HEK293T (cell line): ENCODE measurements at regions not wholly inside any gene's neighbourhood (a gene's known extent, or its start where the extent isn't known, plus 50 kb on each side); places are given as distances from the start of the nearest gene placed in this dataset.
A peak's percentile ranks its signal among the peaks of the same experiment; 100 is the strongest.
"Not testable (repeated sequence)": the region's sequence is repeated elsewhere in the genome, so short reads cannot be mapped to it uniquely, and the experiment has no call there.

Experiments
- CTCF ChIA-PET: fragments of 350-600 bp; formaldehyde crosslinking; extraction: SDS; loops from one replicate; lab custom pipeline; 2021; ENCODE audit warnings: antibody characterized with exemption, inconsistent platforms; lab: Yijun Ruan, JAX
- POLR2A ChIA-PET: fragments of 350-600 bp; formaldehyde crosslinking; extraction: SDS; loops from one replicate; lab custom pipeline; 2020; ENCODE audit warnings: antibody characterized with exemption, inconsistent platforms; lab: Yijun Ruan, JAX
- DNase-seq: peaks from one replicate; pipeline ENCODE4 v3.0.0; 2012; ENCODE audit warnings: mixed read lengths; ENCODE audit errors: extremely low spot score
- ARNT ChIP-seq: fragments of 450-650 bp; IDR thresholded peaks from 2 replicates; pipeline ENCODE4 v1.6.1; 2017; ENCODE audit warnings: mild to moderate bottlenecking
- BHLHE40 ChIP-seq: fragments of 450-650 bp; IDR thresholded peaks from 2 replicates; pipeline ENCODE4 v1.6.1; 2016; ENCODE audit warnings: mild to moderate bottlenecking, moderate library complexity, borderline replicate concordance
- CTBP1 ChIP-seq: fragments of 450-650 bp; IDR thresholded peaks from 2 replicates; pipeline ENCODE4 v1.6.1; 2016; ENCODE audit warnings: borderline replicate concordance
- ELF4 ChIP-seq: fragments of 450-650 bp; IDR thresholded peaks from 2 replicates; pipeline ENCODE4 v1.6.1; 2017; ENCODE audit warnings: antibody characterized with exemption
- FOXA1 ChIP-seq: fragments of 450-650 bp; IDR thresholded peaks from 2 replicates; pipeline ENCODE4 v1.6.1; 2016; ENCODE audit warnings: mild to moderate bottlenecking
- FOXK2 ChIP-seq: fragments of 450-650 bp; IDR thresholded peaks from 2 replicates; pipeline ENCODE4 v1.6.1; 2016; ENCODE audit warnings: mild to moderate bottlenecking
- FOXM1 ChIP-seq: fragments of 450-650 bp; IDR thresholded peaks from 2 replicates; pipeline ENCODE4 v1.6.1; 2017; ENCODE audit warnings: mild to moderate bottlenecking, borderline replicate concordance
- HDGF ChIP-seq: fragments of 450-650 bp; IDR thresholded peaks from 2 replicates; pipeline ENCODE4 v1.6.1; 2017; ENCODE audit warnings: antibody characterized with exemption, borderline replicate concordance
- L3MBTL2 ChIP-seq: fragments of 450-650 bp; conservative IDR thresholded peaks from 2 replicates; pipeline ENCODE4 v1.6.1; 2016; ENCODE audit warnings: mild to moderate bottlenecking
- LEF1 ChIP-seq: fragments of 450-650 bp; IDR thresholded peaks from 2 replicates; pipeline ENCODE4 v1.6.1; 2017; ENCODE audit warnings: mild to moderate bottlenecking, borderline replicate concordance
- NFRKB ChIP-seq: fragments of 450-650 bp; IDR thresholded peaks from 2 replicates; pipeline ENCODE4 v1.6.1; 2016; ENCODE audit warnings: mild to moderate bottlenecking, moderate library complexity
- PKNOX1 ChIP-seq: fragments of 450-650 bp; IDR thresholded peaks from 2 replicates; pipeline ENCODE4 v1.6.1; 2016
- SP1 ChIP-seq: fragments of 450-650 bp; IDR thresholded peaks from 2 replicates; pipeline ENCODE4 v1.6.1; 2017
- SUZ12 ChIP-seq: fragments of 450-650 bp; IDR thresholded peaks from 2 replicates; pipeline ENCODE4 v1.6.1; 2016; ENCODE audit warnings: mild to moderate bottlenecking
- TARDBP ChIP-seq: fragments of 450-650 bp; IDR thresholded peaks from 2 replicates; pipeline ENCODE4 v1.6.1; 2016
- ZNF384 ChIP-seq: fragments of 450-650 bp; IDR thresholded peaks from 2 replicates; pipeline ENCODE4 v1.6.1; 2016

DNA sequence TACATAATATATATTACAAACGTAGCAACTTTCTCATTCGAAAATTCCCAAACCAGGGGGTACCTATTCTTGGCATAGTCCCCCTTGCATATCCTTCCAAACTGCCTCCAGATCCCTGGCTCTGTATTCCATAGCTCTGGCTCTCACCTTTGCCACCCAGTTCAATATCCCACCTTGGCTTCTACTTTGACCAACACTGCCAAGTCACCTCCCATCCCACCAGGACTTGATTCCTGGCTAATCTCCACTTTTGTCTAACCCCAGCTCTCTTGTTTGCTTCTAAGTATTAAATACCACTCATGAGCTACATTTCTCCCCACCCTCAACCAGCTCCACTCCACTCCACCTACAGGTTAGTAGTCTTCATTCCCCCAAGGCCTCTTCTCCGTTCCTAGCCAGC lies 103.2 kb upstream of the WDR75 start:
- TF ChIP-seq FOXK2 (no peak), BHLHE40 (no peak), FOXA1 (no peak), SP1 (no peak), NFRKB (no peak), L3MBTL2 (no peak), TARDBP (no peak), SUZ12 (no peak), HDGF (no peak), FOXM1 (no peak), ARNT (no peak)
- ChIA-PET POLR2A (no interaction called here), CTCF (no interaction called here)
- DNase-seq, result no peak

GRCh38 chr2:189341077-189341476 lies 100.2 kb upstream of the WDR75 start:
- POLR2A ChIA-PET, result no interaction called here
- CTCF ChIA-PET, result no interaction called here
- no peak for DNase-seq
- TF ChIP-seq TARDBP (no peak), PKNOX1 (no peak), NFRKB (no peak), ARNT (no peak), BHLHE40 (no peak), CTBP1 (no peak), FOXK2 (no peak), FOXA1 (no peak), ELF4 (no peak), ZNF384 (no peak), SUZ12 (no peak), LEF1 (no peak), HDGF (no peak), L3MBTL2 (no peak), SP1 (no peak), FOXM1 (no peak)

- ChIA-PET POLR2A (no interaction called here), CTCF (no interaction called here)
- DNase-seq, result no peak
- no peak for TF ChIP-seq HDGF
- TF ChIP-seq TARDBP, result no peak
- TF ChIP-seq FOXK2, result no peak
- no peak for TF ChIP-seq SUZ12
- TF ChIP-seq BHLHE40, result no peak
Measured at GRCh38 chr2:189344043-189344442, 97.2 kb upstream of the WDR75 start.

DNA sequence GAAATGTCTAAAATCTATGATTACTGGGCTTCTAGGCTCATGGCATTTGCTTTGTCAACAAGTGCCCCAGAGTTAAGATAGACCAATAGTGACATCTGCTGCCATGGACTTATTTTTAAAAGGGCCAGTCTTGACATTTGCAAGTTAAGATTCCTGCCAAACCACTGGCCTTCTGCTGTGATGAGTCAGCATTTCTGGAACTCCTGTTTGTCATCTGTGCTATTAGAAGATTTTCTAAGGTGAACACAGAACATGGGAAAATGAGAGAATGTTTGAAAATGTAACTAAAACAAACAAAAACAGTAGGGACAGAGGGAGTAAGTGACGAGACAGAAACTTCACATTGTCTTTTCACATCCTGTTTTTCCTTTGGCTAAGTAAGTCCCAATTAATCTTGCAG lies 93.7 kb upstream of the WDR75 start:
- TF ChIP-seq FOXM1, result no peak
- TF ChIP-seq HDGF, result no peak
- no peak for TF ChIP-seq NFRKB
- TF ChIP-seq ARNT, result no peak
- TF ChIP-seq TARDBP, result no peak
- TF ChIP-seq SP1, result no peak
- TF ChIP-seq FOXK2, result no peak
- TF ChIP-seq L3MBTL2, result no peak
- TF ChIP-seq FOXA1, result no peak
- TF ChIP-seq ZNF384, result no peak
- TF ChIP-seq LEF1, result no peak
- TF ChIP-seq SUZ12, result no peak
- no peak for TF ChIP-seq ELF4
- TF ChIP-seq CTBP1, result no peak
- TF ChIP-seq PKNOX1, result no peak
- TF ChIP-seq BHLHE40, result no peak
- POLR2A ChIA-PET, result no interaction called here
- peak; percentile 15 for DNase-seq
- CTCF ChIA-PET, result no interaction called here

DNA sequence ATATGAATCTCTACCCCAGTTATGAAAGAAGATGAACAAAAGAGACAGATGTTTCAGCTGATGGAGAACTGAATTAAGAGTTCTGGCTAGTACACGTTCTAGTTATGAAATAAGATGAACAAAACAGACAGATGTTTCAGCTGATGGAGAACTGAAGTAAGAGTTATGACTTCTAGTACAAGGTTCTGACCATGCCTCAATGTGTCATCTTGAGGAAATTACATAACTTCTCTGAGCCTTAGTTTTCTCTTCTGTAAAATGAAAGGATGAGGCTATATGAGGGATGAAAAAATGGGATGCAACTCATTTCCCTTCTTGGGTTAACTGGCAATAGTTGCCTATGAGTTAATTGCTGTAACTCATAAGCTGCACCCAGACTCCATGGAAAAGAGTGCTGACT lies 92.9 kb upstream of the WDR75 start:
- DNase-seq, result no peak
- POLR2A ChIA-PET, result no interaction called here
- no peak for TF ChIP-seq SUZ12
- TF ChIP-seq HDGF, result no peak
- no peak for TF ChIP-seq LEF1
- TF ChIP-seq FOXA1, result no peak
- no peak for TF ChIP-seq CTBP1
- no peak for TF ChIP-seq FOXK2
- no peak for TF ChIP-seq SP1
- no peak for TF ChIP-seq FOXM1
- no peak for TF ChIP-seq NFRKB
- no peak for TF ChIP-seq BHLHE40
- no peak for TF ChIP-seq PKNOX1
- TF ChIP-seq TARDBP, result no peak
- CTCF ChIA-PET, result interaction anchor here (0.6 kb wide), 1 partner anchor 266 kb away, joined by 3 read pairs; no protein-coding TSS in a partner anchor

GRCh38 chr2:189350540-189351209 lies 90.6 kb upstream of the WDR75 start:
- DNase-seq, result no peak
- TF ChIP-seq BHLHE40 (no peak), FOXA1 (no peak), NFRKB (no peak), TARDBP (no peak), ARNT (no peak), HDGF (no peak), PKNOX1 (no peak), SUZ12 (no peak), L3MBTL2 (no peak), LEF1 (no peak), ELF4 (no peak), FOXM1 (no peak), ZNF384 (no peak), CTBP1 (no peak), FOXK2 (no peak), SP1 (no peak)
- ChIA-PET POLR2A (no interaction called here), CTCF (no interaction called here)

DNA sequence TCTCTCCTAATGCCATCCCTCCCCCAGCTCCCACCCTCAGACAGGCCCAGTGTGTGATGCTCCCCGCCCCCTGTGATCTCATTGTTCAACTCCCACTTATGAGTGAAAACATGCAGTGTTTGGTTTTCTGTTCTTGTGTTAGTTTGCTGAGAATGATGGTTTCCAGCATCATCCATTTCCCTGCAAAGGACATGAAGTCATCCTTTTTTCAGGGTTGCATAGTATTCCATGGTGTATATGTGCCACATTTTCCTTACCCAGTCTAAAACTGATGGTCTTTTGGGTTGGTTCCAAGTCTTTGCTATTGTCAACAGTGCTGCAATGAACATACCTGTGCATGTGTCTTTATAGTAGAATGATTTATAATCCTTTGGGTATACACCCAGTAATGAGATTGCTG lies 89.3 kb upstream of the WDR75 start:
- POLR2A ChIA-PET, DNase-seq, CTCF ChIA-PET: not testable (repeated sequence)

- CTCF ChIA-PET, DNase-seq, POLR2A ChIA-PET: not testable (repeated sequence)
Measured at GRCh38 chr2:189357375-189357774, 83.9 kb upstream of the WDR75 start.
